ENCODE measurements at regions not wholly inside any gene's neighbourhood (a gene's known extent, or its start where the extent isn't known, plus 50 kb on each side); places are given as distances from the start of the nearest gene placed in this dataset.

DNA sequence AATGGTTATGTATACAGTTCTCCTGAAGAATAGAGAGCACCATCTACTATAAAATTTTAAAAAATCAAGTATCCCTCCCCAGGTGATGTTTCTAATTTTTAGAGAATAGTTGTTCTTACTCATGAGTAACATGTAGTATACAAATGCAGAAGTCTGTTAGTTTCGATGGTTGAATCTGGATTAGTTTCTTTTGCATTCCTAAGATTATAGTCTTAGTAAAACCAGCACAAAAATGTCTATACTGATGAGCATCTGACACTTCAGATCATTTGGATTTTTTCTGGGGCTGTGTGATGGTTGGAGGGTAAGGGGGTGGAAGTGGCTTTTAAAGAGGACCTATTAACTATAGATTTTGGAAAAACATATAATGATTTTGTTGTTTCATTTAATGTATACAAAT, 167.3 kb upstream of the SGO1 start:
- Histone ChIP-seq H3K4me1 (no peaks in the 10 kb centered on the region), H3K9ac (no peak overlapping the region), H3K79me2 (ENCODE audit: low read depth) (no peaks in the 10 kb centered on the region), H3K4me2 (no peak overlapping the region), H3K4me3 (no peak overlapping the region), H3F3A (ENCODE audit: low read depth) (no peaks in the 10 kb centered on the region), H3K36me3 (no peaks in the 10 kb centered on the region), H2AFZ (replicated peaks) (no peak overlapping the region), H4K20me1 (ENCODE audit: low read depth) (no peaks in the 10 kb centered on the region), H3K27me3 (no peaks in the 10 kb centered on the region), H3K27ac (no peak overlapping the region), H3K9me3 (ENCODE audit: low read depth) (no peaks in the 10 kb centered on the region)
- no peak for DNase-seq (ENCODE audit: low spot score)
- Mint-ChIP-seq H3K9me3 (peaks cover 2% of the 10 kb centered on the region), H3K36me3 (no peaks in the 10 kb centered on the region), H3K4me1 (no peaks in the 10 kb centered on the region), H3K27ac (no peak overlapping the region), H3K27me3 (ENCODE audit: insufficient read depth, low read depth) (peaks cover 2% of the 10 kb centered on the region), H3K4me3 (no peak overlapping the region)
- TF ChIP-seq EZH2 (IDR thresholded peaks at IDR 0.05): no peak
- TF ChIP-seq, protein P1, sequence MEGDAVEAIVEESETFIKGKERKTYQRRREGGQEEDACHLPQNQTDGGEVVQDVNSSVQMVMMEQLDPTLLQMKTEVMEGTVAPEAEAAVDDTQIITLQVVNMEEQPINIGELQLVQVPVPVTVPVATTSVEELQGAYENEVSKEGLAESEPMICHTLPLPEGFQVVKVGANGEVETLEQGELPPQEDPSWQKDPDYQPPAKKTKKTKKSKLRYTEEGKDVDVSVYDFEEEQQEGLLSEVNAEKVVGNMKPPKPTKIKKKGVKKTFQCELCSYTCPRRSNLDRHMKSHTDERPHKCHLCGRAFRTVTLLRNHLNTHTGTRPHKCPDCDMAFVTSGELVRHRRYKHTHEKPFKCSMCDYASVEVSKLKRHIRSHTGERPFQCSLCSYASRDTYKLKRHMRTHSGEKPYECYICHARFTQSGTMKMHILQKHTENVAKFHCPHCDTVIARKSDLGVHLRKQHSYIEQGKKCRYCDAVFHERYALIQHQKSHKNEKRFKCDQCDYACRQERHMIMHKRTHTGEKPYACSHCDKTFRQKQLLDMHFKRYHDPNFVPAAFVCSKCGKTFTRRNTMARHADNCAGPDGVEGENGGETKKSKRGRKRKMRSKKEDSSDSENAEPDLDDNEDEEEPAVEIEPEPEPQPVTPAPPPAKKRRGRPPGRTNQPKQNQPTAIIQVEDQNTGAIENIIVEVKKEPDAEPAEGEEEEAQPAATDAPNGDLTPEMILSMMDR (IDR thresholded peaks at IDR 0.05): no peak
- no peak for TF ChIP-seq EZH2phosphoT487 (IDR thresholded peaks at IDR 0.05)

DNA sequence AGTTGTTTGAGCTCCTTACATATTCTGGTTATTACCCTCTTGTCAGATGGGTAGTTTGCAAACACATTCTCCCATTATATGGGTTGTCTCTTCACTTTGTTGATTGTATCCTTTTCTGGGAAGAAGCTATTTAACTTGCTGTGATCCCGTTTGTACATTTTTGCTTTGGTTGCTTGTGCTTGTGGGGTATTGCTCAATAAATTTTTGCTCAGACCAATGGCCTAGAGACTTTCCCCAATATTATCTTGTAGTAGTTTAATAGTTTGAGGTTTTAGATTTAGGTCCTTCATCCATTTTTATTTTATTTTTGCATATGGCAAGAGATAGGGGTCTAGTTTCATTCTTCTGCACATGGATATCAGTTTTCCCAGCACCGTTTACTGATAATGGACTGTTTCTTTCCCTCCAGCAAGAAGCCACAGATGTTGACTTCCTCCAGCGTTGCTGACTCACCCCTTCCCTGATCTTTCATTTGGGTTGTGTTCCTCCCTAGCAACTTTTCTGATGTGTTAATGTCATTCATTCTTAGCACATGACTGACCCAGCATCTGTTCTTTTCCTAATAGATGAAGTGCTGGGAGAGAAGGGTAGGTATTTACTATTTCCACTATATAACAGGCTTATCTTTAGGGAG, 166.7 kb upstream of the SGO1 start:
- H3K27me3 Mint-ChIP-seq (ENCODE audit: insufficient read depth, low read depth): peaks cover 2% of the 10 kb centered on the region
- H3K27ac Mint-ChIP-seq: no peak overlapping the region
- Histone ChIP-seq H3K27ac (no peak overlapping the region), H3F3A (ENCODE audit: low read depth) (no peaks in the 10 kb centered on the region), H3K79me2 (ENCODE audit: low read depth) (no peaks in the 10 kb centered on the region), H3K9me3 (ENCODE audit: low read depth) (no peaks in the 10 kb centered on the region), H2AFZ (replicated peaks) (no peak overlapping the region), H3K27me3 (no peaks in the 10 kb centered on the region), H4K20me1 (ENCODE audit: low read depth) (no peaks in the 10 kb centered on the region), H3K36me3 (no peaks in the 10 kb centered on the region), H3K4me1 (no peaks in the 10 kb centered on the region), H3K4me2 (no peak overlapping the region), H3K9ac (no peak overlapping the region), H3K4me3 (no peak overlapping the region)
- H3K36me3 Mint-ChIP-seq: no peaks in the 10 kb centered on the region
- no peak for DNase-seq (ENCODE audit: low spot score)
- H3K4me1 Mint-ChIP-seq: no peaks in the 10 kb centered on the region
- H3K4me3 Mint-ChIP-seq: no peak overlapping the region
- H3K9me3 Mint-ChIP-seq: no peaks in the 10 kb centered on the region
- TF ChIP-seq, protein P1 (IDR thresholded peaks at IDR 0.05): no peak
- TF ChIP-seq EZH2 (IDR thresholded peaks at IDR 0.05) (no peak), EZH2phosphoT487 (IDR thresholded peaks at IDR 0.05) (no peak)

DNA sequence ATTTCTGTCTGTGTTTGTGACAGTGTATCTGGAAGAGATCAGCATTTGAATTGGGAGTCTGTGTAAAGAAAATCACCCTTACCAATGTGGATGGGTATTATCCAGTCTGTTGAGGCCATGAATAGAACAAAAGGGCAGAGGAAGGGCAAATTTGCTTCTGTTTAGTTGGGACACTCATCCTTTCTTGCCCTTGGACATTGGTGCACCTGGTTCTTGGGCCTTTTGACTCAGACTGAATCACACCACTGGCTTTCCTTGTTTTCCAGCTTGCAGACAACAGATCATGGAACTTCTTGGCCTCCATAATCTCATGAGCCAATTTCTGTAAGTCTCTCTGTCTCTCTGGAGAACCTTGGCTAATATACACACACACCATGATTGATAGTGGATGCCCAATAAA, 164.4 kb upstream of the SGO1 start:
- TF ChIP-seq, protein P1 (IDR thresholded peaks at IDR 0.05): no peak
- TF ChIP-seq EZH2phosphoT487 (IDR thresholded peaks at IDR 0.05) (no peak), EZH2 (IDR thresholded peaks at IDR 0.05) (no peak)
- no peaks in the 10 kb centered on the region for H3K4me1 Mint-ChIP-seq
- Histone ChIP-seq H3K79me2 (ENCODE audit: low read depth) (no peaks in the 10 kb centered on the region), H4K20me1 (ENCODE audit: low read depth) (no peaks in the 10 kb centered on the region), H3K4me3 (no peak overlapping the region), H3F3A (ENCODE audit: low read depth) (no peaks in the 10 kb centered on the region), H3K27ac (no peak overlapping the region), H3K9me3 (ENCODE audit: low read depth) (no peaks in the 10 kb centered on the region), H2AFZ (replicated peaks) (no peak overlapping the region), H3K27me3 (no peaks in the 10 kb centered on the region), H3K9ac (no peak overlapping the region), H3K4me2 (no peak overlapping the region), H3K4me1 (no peaks in the 10 kb centered on the region), H3K36me3 (no peaks in the 10 kb centered on the region)
- no peak overlapping the region for H3K4me3 Mint-ChIP-seq
- no peaks in the 10 kb centered on the region for H3K9me3 Mint-ChIP-seq
- no peak overlapping the region for H3K27ac Mint-ChIP-seq
- peaks cover 4% of the 10 kb centered on the region for H3K27me3 Mint-ChIP-seq (ENCODE audit: insufficient read depth, low read depth)
- no peaks in the 10 kb centered on the region for H3K36me3 Mint-ChIP-seq
- no peak for DNase-seq (ENCODE audit: low spot score)
